Activated T-helper 1 cell treated with anti-CD3 and anti-CD28 coated beads, Interleukin-12 subunit alpha, Interleukin-12 subunit beta, Interleukin-2, Interleukin-4 antibody, amounts not matched to agents 30 ng/mL and 10 ng/mL and 1 ng/mL, durations not matched to agents 14 hours and 24 hours and 36 hours (primary cell): ENCODE measurements at regions not wholly inside any gene's neighbourhood (a gene's known extent, or its start where the extent isn't known, plus 50 kb on each side); places are given as distances from the start of the nearest gene placed in this dataset.

ENCODE experiments used
- DNase-seq: peaks from one replicate; pipeline ENCODE4 v3.0.0; 2021; ENCODE audit warnings: low spot score
- H3K27ac Mint-ChIP-seq: one replicate; pipeline ENCODE4 v1.8.0; 2021; ENCODE audit warnings: mild to moderate bottlenecking, mixed read lengths
- H3K27me3 Mint-ChIP-seq: one replicate; pipeline ENCODE4 v1.8.0; 2022; ENCODE audit warnings: mild to moderate bottlenecking, moderate library complexity, mixed read lengths; ENCODE audit not compliant: insufficient read depth
- H3K36me3 Mint-ChIP-seq: one replicate; pipeline ENCODE4 v1.8.0; 2021; ENCODE audit warnings: low read depth, mixed read lengths
- H3K4me1 Mint-ChIP-seq: one replicate; pipeline ENCODE4 v1.8.0; 2021; ENCODE audit warnings: low read depth, mixed read lengths
- H3K4me3 Mint-ChIP-seq: one replicate; pipeline ENCODE4 v1.8.0; 2021; ENCODE audit warnings: mild to moderate bottlenecking, moderate library complexity, mixed read lengths
- H3K9me3 Mint-ChIP-seq: one replicate; pipeline ENCODE4 v1.8.0; 2021; ENCODE audit warnings: mixed read lengths
- intact Hi-C: fragments of 100-400 bp; cut with micrococcal nuclease; formaldehyde crosslinking; loops from one replicate; pipeline ENCODE4 v1.15.1; 2024

GRCh38 chr13:85312071-85312470 lies 487.1 kb downstream of the SLITRK6 start:
- H3K36me3 Mint-ChIP-seq = no peaks in the 10 kb centered on the region
- peaks cover 6% of the 10 kb centered on the region for H3K9me3 Mint-ChIP-seq
- no peaks in the 10 kb centered on the region for H3K4me1 Mint-ChIP-seq
- H3K4me3 Mint-ChIP-seq = no peak overlapping the region
- no peak overlapping the region for H3K27ac Mint-ChIP-seq
- intact Hi-C loops = no loop called here
- no peaks in the 10 kb centered on the region for H3K27me3 Mint-ChIP-seq
- DNase-seq = no peak

GRCh38 chr13:85303630-85304029 lies 495.6 kb downstream of the SLITRK6 start:
- H3K9me3 Mint-ChIP-seq = peaks cover 5% of the 10 kb centered on the region
- no peaks in the 10 kb centered on the region for H3K4me1 Mint-ChIP-seq
- intact Hi-C loops = no loop called here
- H3K36me3 Mint-ChIP-seq = no peaks in the 10 kb centered on the region
- H3K27ac Mint-ChIP-seq = no peak overlapping the region
- no peaks in the 10 kb centered on the region for H3K27me3 Mint-ChIP-seq
- DNase-seq = no peak
- no peak overlapping the region for H3K4me3 Mint-ChIP-seq

- Mint-ChIP-seq H3K4me3 (no peak overlapping the region), H3K27ac (no peak overlapping the region), H3K27me3 (no peaks in the 10 kb centered on the region), H3K9me3 (peaks cover 5% of the 10 kb centered on the region), H3K4me1 (no peaks in the 10 kb centered on the region), H3K36me3 (no peaks in the 10 kb centered on the region)
- intact Hi-C loops = no loop called here
- DNase-seq = no peak
These were observed 500.8 kb downstream of the SLITRK6 start for GRCh38 chr13:85298387-85298924.

GRCh38 chr13:85288698-85289097 lies 510.5 kb downstream of the SLITRK6 start:
- DNase-seq = no peak
- Mint-ChIP-seq H3K36me3 (no peaks in the 10 kb centered on the region), H3K27ac (no peak overlapping the region), H3K4me3 (no peak overlapping the region), H3K27me3 (no peaks in the 10 kb centered on the region), H3K4me1 (no peaks in the 10 kb centered on the region), H3K9me3 (no peaks in the 10 kb centered on the region)
- intact Hi-C loops = no loop called here

- intact Hi-C loops = no loop called here
- Mint-ChIP-seq H3K27me3 (no peaks in the 10 kb centered on the region), H3K9me3 (no peaks in the 10 kb centered on the region), H3K27ac (no peak overlapping the region), H3K4me1 (no peaks in the 10 kb centered on the region), H3K36me3 (no peaks in the 10 kb centered on the region), H3K4me3 (no peak overlapping the region)
- DNase-seq = no peak
These were observed 511.7 kb downstream of the SLITRK6 start for GRCh38 chr13:85287528-85287927.

GRCh38 chr13:85286081-85286480 lies 513.1 kb downstream of the SLITRK6 start:
- H3K4me1 Mint-ChIP-seq = no peaks in the 10 kb centered on the region

GRCh38 chr13:85284349-85284748 lies 514.9 kb downstream of the SLITRK6 start:
- no peaks in the 10 kb centered on the region for H3K36me3 Mint-ChIP-seq
- no peak overlapping the region for H3K4me3 Mint-ChIP-seq
- H3K27ac Mint-ChIP-seq = no peak overlapping the region
- no peaks in the 10 kb centered on the region for H3K27me3 Mint-ChIP-seq
- no peaks in the 10 kb centered on the region for H3K4me1 Mint-ChIP-seq
- intact Hi-C loops = no loop called here
- no peak for DNase-seq
- H3K9me3 Mint-ChIP-seq = no peaks in the 10 kb centered on the region

More at GRCh38 chr13:85286081-85286480, 513.1 kb downstream of the SLITRK6 start:
- H3K27me3 Mint-ChIP-seq = no peaks in the 10 kb centered on the region
- H3K4me3 Mint-ChIP-seq = no peak overlapping the region
- intact Hi-C loops = no loop called here
- no peak overlapping the region for H3K27ac Mint-ChIP-seq
- H3K9me3 Mint-ChIP-seq = no peaks in the 10 kb centered on the region
- no peak for DNase-seq
- H3K36me3 Mint-ChIP-seq = no peaks in the 10 kb centered on the region

GRCh38 chr13:85283408-85283807 lies 515.8 kb downstream of the SLITRK6 start:
- Mint-ChIP-seq H3K4me3 (no peak overlapping the region), H3K9me3 (no peaks in the 10 kb centered on the region), H3K27me3 (no peaks in the 10 kb centered on the region), H3K27ac (no peak overlapping the region), H3K4me1 (no peaks in the 10 kb centered on the region), H3K36me3 (no peaks in the 10 kb centered on the region)
- intact Hi-C loops = no loop called here
- no peak for DNase-seq

- no peak for DNase-seq
- Mint-ChIP-seq H3K4me3 (no peak overlapping the region), H3K27me3 (no peaks in the 10 kb centered on the region), H3K36me3 (no peaks in the 10 kb centered on the region), H3K9me3 (no peaks in the 10 kb centered on the region), H3K27ac (no peak overlapping the region), H3K4me1 (no peaks in the 10 kb centered on the region)
- intact Hi-C loops = no loop called here
These were observed 516.3 kb downstream of the SLITRK6 start for GRCh38 chr13:85282876-85283275.

- Mint-ChIP-seq H3K27ac (no peak overlapping the region), H3K4me1 (no peaks in the 10 kb centered on the region)
- intact Hi-C loops = no loop called here
These were observed 520.4 kb downstream of the SLITRK6 start for GRCh38 chr13:85278851-85279250.

GRCh38 chr13:85277748-85278147 lies 521.5 kb downstream of the SLITRK6 start:
- H3K27ac Mint-ChIP-seq = no peak overlapping the region
- no peaks in the 10 kb centered on the region for H3K9me3 Mint-ChIP-seq

More at GRCh38 chr13:85278851-85279250, 520.4 kb downstream of the SLITRK6 start:
- no peaks in the 10 kb centered on the region for H3K27me3 Mint-ChIP-seq
- DNase-seq = no peak
- no peak overlapping the region for H3K4me3 Mint-ChIP-seq
- no peaks in the 10 kb centered on the region for H3K9me3 Mint-ChIP-seq
- no peaks in the 10 kb centered on the region for H3K36me3 Mint-ChIP-seq

GRCh38 chr13:85266771-85267170 lies 532.4 kb downstream of the SLITRK6 start:
- no peak overlapping the region for H3K27ac Mint-ChIP-seq
- H3K27me3 Mint-ChIP-seq = no peaks in the 10 kb centered on the region
- H3K4me1 Mint-ChIP-seq = no peaks in the 10 kb centered on the region
- intact Hi-C loops = no loop called here
- no peak for DNase-seq
- H3K36me3 Mint-ChIP-seq = no peaks in the 10 kb centered on the region
- H3K4me3 Mint-ChIP-seq = no peak overlapping the region
- H3K9me3 Mint-ChIP-seq = peaks cover 11% of the 10 kb centered on the region

More at GRCh38 chr13:85277748-85278147, 521.5 kb downstream of the SLITRK6 start:
- H3K36me3 Mint-ChIP-seq = no peaks in the 10 kb centered on the region
- no peak for DNase-seq
- H3K4me3 Mint-ChIP-seq = no peak overlapping the region
- H3K27me3 Mint-ChIP-seq = no peaks in the 10 kb centered on the region
- H3K4me1 Mint-ChIP-seq = no peaks in the 10 kb centered on the region
- intact Hi-C loops = no loop called here

- Mint-ChIP-seq H3K4me1 (no peaks in the 10 kb centered on the region), H3K4me3 (no peak overlapping the region), H3K27me3 (no peaks in the 10 kb centered on the region), H3K36me3 (no peaks in the 10 kb centered on the region), H3K9me3 (peaks cover 11% of the 10 kb centered on the region), H3K27ac (no peak overlapping the region)
- intact Hi-C loops = no loop called here
- no peak for DNase-seq
These were observed 532.9 kb downstream of the SLITRK6 start for GRCh38 chr13:85266331-85266730.

GRCh38 chr13:85265296-85265695 lies 533.9 kb downstream of the SLITRK6 start:
- H3K27me3 Mint-ChIP-seq = no peaks in the 10 kb centered on the region
- no peaks in the 10 kb centered on the region for H3K36me3 Mint-ChIP-seq
- H3K9me3 Mint-ChIP-seq = peaks cover 11% of the 10 kb centered on the region
- no peak for DNase-seq
- intact Hi-C loops = no loop called here
- H3K4me3 Mint-ChIP-seq = no peak overlapping the region
- no peaks in the 10 kb centered on the region for H3K4me1 Mint-ChIP-seq
- no peak overlapping the region for H3K27ac Mint-ChIP-seq
